Activated T-helper 2 cell treated with anti-CD3 and anti-CD28 coated beads, Interferon-gamma antibody, Interleukin-2, Interleukin-4, amounts not matched to agents 10 μg/mL and 5 μg/mL and 100 μg/mL, durations not matched to agents 14 hours and 24 hours and 36 hours (primary cell): ENCODE measurements at regions not wholly inside any gene's neighbourhood (a gene's known extent, or its start where the extent isn't known, plus 50 kb on each side); places are given as distances from the start of the nearest gene placed in this dataset.

Experiments used
- DNase-seq: peaks from one replicate; pipeline ENCODE4 v3.0.0; 2021; ENCODE audit warnings: low spot score
- H3K27ac Mint-ChIP-seq: one replicate; pipeline ENCODE4 v1.8.0; 2021; ENCODE audit warnings: mixed read lengths
- H3K27me3 Mint-ChIP-seq: one replicate; pipeline ENCODE4 v1.8.0; 2021; ENCODE audit warnings: low read depth, mixed read lengths
- H3K36me3 Mint-ChIP-seq: one replicate; pipeline ENCODE4 v1.8.0; 2021; ENCODE audit warnings: low read depth, mixed read lengths
- H3K4me1 Mint-ChIP-seq: one replicate; pipeline ENCODE4 v1.8.0; 2021; ENCODE audit warnings: low read depth, mixed read lengths
- H3K4me3 Mint-ChIP-seq: one replicate; pipeline ENCODE4 v1.8.0; 2021; ENCODE audit warnings: low read depth, mild to moderate bottlenecking, moderate library complexity, mixed read lengths
- H3K9me3 Mint-ChIP-seq: one replicate; pipeline ENCODE4 v1.8.0; 2021; ENCODE audit warnings: mixed read lengths
- intact Hi-C: fragments of 100-400 bp; cut with micrococcal nuclease; formaldehyde crosslinking; loops from one replicate; pipeline ENCODE4 v1.15.1; 2023

DNA sequence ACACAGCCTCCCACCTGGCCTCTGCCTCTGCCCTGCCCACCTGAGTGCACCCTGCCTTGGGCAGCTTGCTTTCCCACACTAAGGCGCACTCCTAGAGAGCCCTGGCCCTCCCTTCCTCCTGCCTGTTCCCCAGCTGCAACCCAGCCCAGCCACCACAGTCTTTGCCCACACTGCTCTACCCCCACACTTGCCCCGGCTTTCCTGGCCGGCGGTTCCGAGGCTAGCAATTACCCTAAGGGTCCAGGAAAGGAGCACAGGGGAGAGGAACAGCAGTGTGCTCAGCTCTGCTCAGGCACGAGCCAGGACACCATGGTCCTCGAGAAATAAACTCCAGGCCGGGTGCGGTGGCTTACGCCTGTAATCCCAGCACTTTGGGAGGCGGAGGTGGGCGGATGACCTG lies 237.8 kb upstream of the RAB6C start:
- H3K27ac Mint-ChIP-seq = no peak overlapping the region
- no peak overlapping the region for H3K4me3 Mint-ChIP-seq
- H3K36me3 Mint-ChIP-seq = no peaks in the 10 kb centered on the region
- no peaks in the 10 kb centered on the region for H3K9me3 Mint-ChIP-seq
- H3K27me3 Mint-ChIP-seq = no peaks in the 10 kb centered on the region
- intact Hi-C loops = no loop called here
- no peak for DNase-seq
- no peaks in the 10 kb centered on the region for H3K4me1 Mint-ChIP-seq

DNA sequence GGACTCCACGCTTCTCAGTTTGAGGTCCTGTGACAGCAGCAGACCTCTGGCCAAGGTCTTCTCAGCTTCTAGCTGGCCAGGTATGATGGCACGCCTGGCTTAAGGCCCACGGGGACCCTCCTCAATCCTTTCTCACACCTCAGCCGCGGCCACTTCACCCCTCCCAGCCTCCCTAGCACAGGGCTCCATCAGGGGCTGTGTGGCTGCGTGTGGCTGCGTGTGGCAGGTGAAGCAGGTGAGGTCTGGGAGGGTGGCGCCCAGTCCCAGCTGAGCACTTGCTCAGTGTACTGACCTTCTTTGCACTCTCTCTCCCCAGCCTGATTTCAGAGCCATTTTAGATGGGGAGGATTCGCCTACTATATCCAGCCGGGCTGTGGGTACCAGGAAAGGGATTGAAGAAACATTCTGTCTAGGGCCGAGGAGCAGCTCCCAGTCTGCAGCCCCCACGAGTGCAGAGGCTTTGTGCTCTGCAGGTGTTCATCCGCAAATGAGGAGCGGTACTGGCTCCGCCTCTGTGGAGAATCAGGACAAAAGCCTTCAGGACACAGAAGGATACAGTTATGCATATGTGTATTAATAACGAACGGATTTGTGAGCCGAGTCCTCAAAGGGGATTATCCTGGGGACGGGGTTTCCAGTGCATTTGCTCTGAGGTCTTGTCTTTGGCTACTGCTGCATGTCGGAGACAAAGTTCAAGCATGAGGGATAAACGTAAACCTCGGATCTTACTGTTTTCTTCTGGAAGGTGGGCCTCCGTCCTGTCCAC lies 236.9 kb upstream of the RAB6C start:
- Mint-ChIP-seq H3K9me3 (no peaks in the 10 kb centered on the region), H3K4me3 (no peak overlapping the region), H3K27ac (no peak overlapping the region), H3K4me1 (no peaks in the 10 kb centered on the region), H3K27me3 (no peaks in the 10 kb centered on the region), H3K36me3 (no peaks in the 10 kb centered on the region)
- intact Hi-C loops = no loop called here
- no peak for DNase-seq

DNA sequence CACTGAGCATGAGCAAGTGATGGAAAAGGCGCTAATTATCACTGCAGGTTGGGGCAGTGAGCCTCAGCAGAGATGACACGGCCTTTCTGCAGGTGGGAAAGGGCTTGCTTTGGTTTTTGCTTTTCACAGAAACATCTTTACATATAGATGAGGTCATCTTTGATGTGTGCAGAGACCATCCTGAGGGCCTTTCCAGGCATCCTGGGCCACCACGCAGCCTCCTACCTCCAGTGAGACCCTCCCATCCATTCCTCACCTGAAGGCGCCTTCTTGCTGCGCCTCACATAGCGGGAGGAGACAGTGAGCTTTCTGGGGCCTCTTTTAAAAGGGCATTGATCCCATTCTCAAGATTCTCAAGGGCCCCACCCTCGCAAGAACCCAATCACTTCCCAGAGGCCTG lies 235.3 kb upstream of the RAB6C start:
- DNase-seq = no peak
- Mint-ChIP-seq H3K36me3 (no peaks in the 10 kb centered on the region), H3K4me1 (no peaks in the 10 kb centered on the region), H3K9me3 (no peaks in the 10 kb centered on the region), H3K27ac (no peak overlapping the region), H3K4me3 (no peak overlapping the region), H3K27me3 (no peaks in the 10 kb centered on the region)
- intact Hi-C loops = no loop called here

DNA sequence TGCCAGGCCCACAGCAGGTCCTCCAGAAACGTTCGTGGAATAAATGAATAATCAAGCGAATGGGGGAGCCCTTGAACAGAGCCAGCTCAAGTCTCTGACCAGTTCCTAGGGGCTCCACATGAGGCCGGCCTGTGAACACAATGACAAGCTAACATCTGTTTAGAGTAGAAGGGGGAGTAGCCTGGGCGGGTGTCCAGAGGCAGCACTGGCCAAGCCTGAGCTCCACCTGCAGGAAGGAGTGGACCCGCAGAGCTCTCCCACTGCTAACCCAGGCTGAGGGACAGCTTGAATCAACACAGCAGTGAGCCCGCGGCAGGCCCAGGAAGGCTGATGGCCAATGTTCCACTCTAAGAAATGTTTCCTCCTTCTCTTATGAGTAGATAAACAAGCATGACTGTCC lies 234.8 kb upstream of the RAB6C start:
- no peaks in the 10 kb centered on the region for H3K4me1 Mint-ChIP-seq
- intact Hi-C loops = no loop called here
- H3K27ac Mint-ChIP-seq = no peak overlapping the region
- no peak overlapping the region for H3K4me3 Mint-ChIP-seq
- H3K27me3 Mint-ChIP-seq = no peaks in the 10 kb centered on the region
- DNase-seq = no peak
- no peaks in the 10 kb centered on the region for H3K36me3 Mint-ChIP-seq
- H3K9me3 Mint-ChIP-seq = no peaks in the 10 kb centered on the region

DNA sequence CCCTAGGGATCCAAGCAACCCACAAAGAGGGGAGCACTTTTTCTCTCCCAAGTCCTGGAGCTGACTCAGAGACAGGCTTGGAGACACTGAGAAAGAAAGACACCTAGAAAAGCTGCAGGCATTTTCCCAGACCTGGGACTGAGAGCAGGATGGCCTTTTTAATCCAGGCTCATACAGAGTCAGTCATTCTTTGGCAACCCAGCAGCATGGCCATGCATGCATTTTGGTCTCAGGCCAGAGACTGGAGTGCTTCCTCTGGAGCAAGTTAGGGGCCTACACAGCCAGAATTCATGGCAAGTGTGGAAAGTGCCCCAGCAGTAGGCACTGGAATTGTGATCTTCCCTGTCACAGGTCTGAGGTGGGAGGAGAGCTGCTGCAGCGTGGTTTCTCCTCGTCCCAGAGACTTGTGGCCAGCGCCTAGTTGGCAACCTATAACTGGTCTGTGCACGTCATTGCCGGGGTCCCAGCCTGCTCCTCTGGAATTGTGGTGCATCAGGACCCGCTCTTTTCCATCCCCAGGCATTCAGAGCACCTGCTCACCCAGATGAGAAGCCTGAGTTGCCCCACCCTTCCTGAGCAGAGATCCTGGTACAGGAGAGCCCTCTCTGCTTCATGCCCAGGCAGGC lies 231.9 kb upstream of the RAB6C start:
- H3K27me3 Mint-ChIP-seq = no peaks in the 10 kb centered on the region
- no peaks in the 10 kb centered on the region for H3K4me1 Mint-ChIP-seq
- no peak overlapping the region for H3K4me3 Mint-ChIP-seq
- H3K9me3 Mint-ChIP-seq = no peaks in the 10 kb centered on the region
- no peak for DNase-seq
- no peak overlapping the region for H3K27ac Mint-ChIP-seq
- no peaks in the 10 kb centered on the region for H3K36me3 Mint-ChIP-seq
- intact Hi-C loops = no loop called here

DNA sequence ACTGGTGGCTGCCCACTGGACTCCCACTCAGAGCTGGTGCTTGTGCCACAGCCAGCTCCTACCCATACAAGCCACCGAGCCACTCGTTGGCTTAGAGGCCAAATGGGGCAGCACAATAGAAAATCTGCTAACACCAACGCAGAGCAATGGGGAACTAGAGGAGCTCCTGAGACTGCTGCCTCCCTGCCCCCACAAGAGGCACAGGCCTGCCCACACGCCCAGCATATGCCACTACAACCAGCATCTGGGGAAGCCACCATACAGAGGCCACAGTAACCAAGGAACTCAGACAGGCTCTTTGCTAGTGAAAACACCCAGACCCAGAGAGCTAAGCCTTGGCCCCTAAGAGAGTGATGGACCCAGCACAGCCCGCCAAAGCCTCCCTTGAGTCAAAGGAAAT lies 231.2 kb upstream of the RAB6C start:
- Mint-ChIP-seq H3K36me3 (no peaks in the 10 kb centered on the region), H3K4me1 (no peaks in the 10 kb centered on the region), H3K27me3 (no peaks in the 10 kb centered on the region), H3K4me3 (no peak overlapping the region), H3K9me3 (no peaks in the 10 kb centered on the region), H3K27ac (no peak overlapping the region)
- DNase-seq = no peak
- intact Hi-C loops = no loop called here

DNA sequence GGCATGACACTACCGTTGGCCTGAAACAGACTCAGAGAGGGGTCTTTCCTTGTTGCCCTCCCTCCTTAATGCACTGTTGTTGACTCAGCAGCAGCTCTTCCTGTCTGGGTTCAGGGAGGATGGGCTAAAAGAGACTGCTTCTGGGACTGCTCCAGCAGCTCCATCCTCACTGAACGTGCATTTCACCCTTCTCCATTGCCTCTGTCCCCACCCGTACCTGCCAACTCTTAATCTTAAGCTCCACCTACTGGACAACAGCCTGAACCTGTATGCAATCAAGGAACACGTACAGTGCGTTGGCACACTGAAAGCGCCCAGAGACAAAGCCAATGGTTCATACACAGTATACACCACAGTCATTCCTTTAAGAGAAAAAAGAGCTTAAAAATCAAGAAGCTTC lies 230.8 kb upstream of the RAB6C start:
- Mint-ChIP-seq H3K36me3 (no peaks in the 10 kb centered on the region), H3K4me3 (no peak overlapping the region), H3K27ac (no peak overlapping the region), H3K4me1 (no peaks in the 10 kb centered on the region), H3K9me3 (no peaks in the 10 kb centered on the region), H3K27me3 (no peaks in the 10 kb centered on the region)
- no peak for DNase-seq
- intact Hi-C loops = no loop called here

DNA sequence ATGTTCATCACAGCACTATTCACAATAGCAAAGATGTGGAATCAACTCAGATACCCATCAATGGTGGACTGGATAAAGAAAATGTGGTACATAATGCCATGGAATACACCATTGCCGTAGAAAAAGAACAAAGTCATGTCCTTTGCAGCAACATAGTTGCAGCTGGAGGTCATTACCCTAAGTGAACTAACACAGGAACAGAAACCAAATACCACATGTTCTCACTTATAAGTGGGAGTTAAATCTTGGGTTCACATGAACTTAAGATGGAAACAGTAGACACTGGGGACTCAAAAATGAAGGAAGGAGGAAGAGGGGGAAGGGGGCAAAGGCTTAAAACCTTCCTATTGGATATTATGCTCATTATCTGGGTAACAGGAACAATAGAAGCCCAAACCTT lies 228.1 kb upstream of the RAB6C start:
- H3K27me3 Mint-ChIP-seq = no peaks in the 10 kb centered on the region
- H3K36me3 Mint-ChIP-seq = no peaks in the 10 kb centered on the region
- no peaks in the 10 kb centered on the region for H3K4me1 Mint-ChIP-seq
- no peak for DNase-seq
- intact Hi-C loops = no loop called here
- no peak overlapping the region for H3K27ac Mint-ChIP-seq
- no peak overlapping the region for H3K4me3 Mint-ChIP-seq
- no peaks in the 10 kb centered on the region for H3K9me3 Mint-ChIP-seq

DNA sequence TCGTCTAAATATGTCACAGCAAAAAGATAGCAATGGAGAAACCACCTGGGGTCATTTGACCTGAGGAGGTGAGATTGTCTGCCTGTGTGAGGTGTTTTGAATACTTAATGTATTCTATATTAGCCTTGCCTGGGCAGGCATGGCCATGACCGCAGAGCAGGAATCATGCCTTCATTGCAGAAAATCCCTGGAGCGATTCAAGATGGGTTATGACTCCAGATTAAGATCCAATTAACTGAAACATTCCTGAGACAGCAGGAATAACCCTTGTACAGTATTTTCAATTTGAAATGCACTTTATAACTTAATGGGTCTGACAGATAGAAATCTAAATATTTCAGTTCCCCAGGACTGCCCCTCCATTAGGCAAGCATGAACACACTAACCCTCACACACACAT lies 227.3 kb upstream of the RAB6C start:
- Mint-ChIP-seq H3K27ac (no peak overlapping the region), H3K4me3 (no peak overlapping the region), H3K36me3 (no peaks in the 10 kb centered on the region), H3K9me3 (no peaks in the 10 kb centered on the region), H3K27me3 (no peaks in the 10 kb centered on the region), H3K4me1 (no peaks in the 10 kb centered on the region)
- intact Hi-C loops = no loop called here
- no peak for DNase-seq

DNA sequence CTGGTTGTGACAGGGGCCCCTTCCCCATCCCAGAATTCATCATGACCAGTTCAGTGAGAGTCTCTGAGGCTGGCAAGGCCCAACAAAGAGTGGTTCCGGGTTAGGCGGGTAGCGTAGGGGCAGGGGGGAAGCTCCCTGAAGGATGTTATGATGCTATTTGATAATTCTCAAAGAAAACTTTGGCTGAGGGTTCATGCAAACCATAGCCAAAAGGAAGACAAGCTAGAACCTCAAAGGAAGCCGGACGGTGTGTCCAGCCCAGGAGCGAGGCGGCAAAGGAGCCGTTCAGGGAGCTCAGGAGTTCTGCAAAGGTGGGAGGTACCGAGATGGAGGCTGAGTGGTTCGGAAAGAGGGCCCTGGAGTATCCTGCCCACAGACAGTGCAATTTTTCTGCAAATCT lies 226.8 kb upstream of the RAB6C start:
- Mint-ChIP-seq H3K36me3 (no peaks in the 10 kb centered on the region), H3K4me3 (no peak overlapping the region), H3K4me1 (no peaks in the 10 kb centered on the region), H3K9me3 (no peaks in the 10 kb centered on the region), H3K27ac (no peak overlapping the region), H3K27me3 (no peaks in the 10 kb centered on the region)
- intact Hi-C loops = no loop called here
- no peak for DNase-seq

DNA sequence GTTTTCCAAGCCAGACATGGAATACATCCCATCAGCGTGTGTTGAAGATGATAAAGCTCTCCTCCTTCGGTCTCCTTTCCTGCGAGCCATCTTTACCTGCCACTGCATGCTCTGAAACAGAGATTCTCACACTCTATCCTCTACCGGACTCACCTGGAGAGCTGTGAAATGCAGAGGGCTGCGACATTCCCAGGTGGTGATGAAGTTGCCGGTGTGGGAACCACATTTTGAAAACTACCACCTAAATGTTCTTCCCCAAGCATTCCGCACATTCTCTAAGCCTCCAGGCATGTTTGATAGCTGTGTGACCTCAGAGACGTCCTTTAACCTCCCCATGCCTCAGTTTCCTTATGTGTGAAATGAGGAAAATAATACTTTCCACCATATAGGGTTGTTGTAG lies 226.2 kb upstream of the RAB6C start:
- DNase-seq = no peak
- no peaks in the 10 kb centered on the region for H3K36me3 Mint-ChIP-seq
- no peak overlapping the region for H3K4me3 Mint-ChIP-seq
- no peaks in the 10 kb centered on the region for H3K4me1 Mint-ChIP-seq
- intact Hi-C loops = no loop called here
- H3K27me3 Mint-ChIP-seq = no peaks in the 10 kb centered on the region
- H3K27ac Mint-ChIP-seq = no peak overlapping the region
- H3K9me3 Mint-ChIP-seq = no peaks in the 10 kb centered on the region

DNA sequence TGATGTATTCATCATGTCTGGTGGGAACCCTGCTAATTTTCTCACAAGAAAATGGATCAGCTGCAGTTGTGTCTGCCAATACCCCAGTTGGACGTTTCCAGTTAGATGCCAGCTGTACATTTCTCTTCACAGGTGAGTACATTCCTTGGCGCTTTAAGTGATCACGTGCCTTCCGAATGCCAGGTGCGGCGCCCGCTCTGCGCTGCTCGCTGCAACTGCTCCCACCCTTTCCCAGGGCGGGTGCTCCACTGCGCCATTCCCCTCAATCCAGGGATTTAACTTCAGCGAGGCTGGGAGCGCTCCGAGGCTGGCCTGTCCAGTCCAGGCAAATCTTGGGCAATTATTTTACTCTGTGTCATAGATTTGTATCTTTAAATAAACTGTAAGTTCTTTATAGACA lies 225.0 kb upstream of the RAB6C start:
- Mint-ChIP-seq H3K4me3 (no peak overlapping the region), H3K9me3 (no peaks in the 10 kb centered on the region), H3K36me3 (no peaks in the 10 kb centered on the region), H3K4me1 (no peaks in the 10 kb centered on the region), H3K27me3 (no peaks in the 10 kb centered on the region), H3K27ac (no peak overlapping the region)
- intact Hi-C loops = no loop called here
- no peak for DNase-seq

DNA sequence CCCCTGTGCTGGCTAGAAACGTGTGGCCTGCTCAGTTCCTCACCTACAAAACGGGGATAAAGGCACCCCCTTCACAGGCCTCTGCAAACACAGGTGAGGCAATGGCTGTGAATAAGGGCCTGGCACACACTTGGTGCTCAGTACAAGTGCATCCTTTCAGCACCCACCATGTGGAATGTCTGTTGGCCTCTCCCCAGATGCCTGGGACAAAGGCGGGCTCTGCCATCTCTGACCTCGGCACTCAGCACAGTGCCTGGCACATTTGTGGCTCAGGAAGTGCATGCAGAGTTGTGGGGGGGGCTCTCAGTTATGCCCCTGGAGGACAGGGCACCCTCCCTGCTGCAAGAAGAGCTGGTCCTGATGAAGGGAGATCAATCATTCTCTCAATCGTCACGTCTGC lies 224.6 kb upstream of the RAB6C start:
- DNase-seq = no peak
- H3K4me3 Mint-ChIP-seq = no peak overlapping the region
- no peak overlapping the region for H3K27ac Mint-ChIP-seq
- no peaks in the 10 kb centered on the region for H3K36me3 Mint-ChIP-seq
- H3K9me3 Mint-ChIP-seq = no peaks in the 10 kb centered on the region
- intact Hi-C loops = no loop called here
- H3K4me1 Mint-ChIP-seq = no peaks in the 10 kb centered on the region
- H3K27me3 Mint-ChIP-seq = no peaks in the 10 kb centered on the region

DNA sequence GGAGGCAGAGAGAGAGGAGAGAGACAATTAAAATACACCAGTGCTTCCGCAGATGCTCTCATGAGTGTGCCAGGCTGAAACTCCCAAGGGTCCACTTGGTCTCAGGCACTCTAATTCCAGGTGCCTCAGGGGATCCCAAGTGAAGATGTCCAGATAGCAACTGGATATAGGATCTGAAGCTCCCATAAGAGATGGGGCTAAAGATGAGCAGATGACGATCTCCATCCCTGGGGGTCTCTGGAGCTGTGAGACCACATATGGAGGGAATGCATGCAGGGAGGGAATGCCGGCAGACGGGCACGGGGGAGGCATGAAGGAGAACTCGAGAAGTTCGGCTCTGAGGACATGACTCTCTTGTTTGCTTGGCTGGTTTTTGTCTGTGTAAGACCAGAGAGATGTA lies 223.7 kb upstream of the RAB6C start:
- DNase-seq = no peak
- intact Hi-C loops = no loop called here
- Mint-ChIP-seq H3K27me3 (no peaks in the 10 kb centered on the region), H3K4me3 (no peak overlapping the region), H3K36me3 (no peaks in the 10 kb centered on the region), H3K9me3 (no peaks in the 10 kb centered on the region), H3K4me1 (no peaks in the 10 kb centered on the region), H3K27ac (no peak overlapping the region)
